ENCODE measurements at regions not wholly inside any gene's neighbourhood (a gene's known extent, or its start where the extent isn't known, plus 50 kb on each side); places are given as distances from the start of the nearest gene placed in this dataset.

GRCh38 chr12:111048991-111049390 lies 128.6 kb upstream of the MYL2 start:
- TF ChIP-seq CTCF (IDR thresholded peaks at IDR 0.05) (no peak), POLR2A (IDR thresholded peaks at IDR 0.05) (no peak)
